Stimulated activated naive CD8-positive, alpha-beta T cell treated with anti-CD3 and anti-CD28 coated beads, Interleukin-15, Interleukin-2, amounts not matched to agents 100 ng/mL and 50 ng/mL, for 24 hours (primary cell): ENCODE measurements at regions not wholly inside any gene's neighbourhood (a gene's known extent, or its start where the extent isn't known, plus 50 kb on each side); places are given as distances from the start of the nearest gene placed in this dataset.

ENCODE experiments used
- H3K27ac Mint-ChIP-seq: one replicate; pipeline ENCODE4 v1.8.0; 2021; ENCODE audit warnings: mild to moderate bottlenecking, mixed read lengths
- H3K27me3 Mint-ChIP-seq: one replicate; pipeline ENCODE4 v1.8.0; 2021; ENCODE audit warnings: mixed read lengths
- H3K36me3 Mint-ChIP-seq: one replicate; pipeline ENCODE4 v1.8.0; 2021; ENCODE audit warnings: low read depth, mixed read lengths
- H3K4me1 Mint-ChIP-seq: one replicate; pipeline ENCODE4 v1.8.0; 2021; ENCODE audit warnings: low read depth, mixed read lengths
- H3K4me3 Mint-ChIP-seq: one replicate; pipeline ENCODE4 v1.8.0; 2021; ENCODE audit warnings: mild to moderate bottlenecking, mixed read lengths
- H3K9me3 Mint-ChIP-seq: one replicate; pipeline ENCODE4 v1.8.0; 2021; ENCODE audit warnings: mixed read lengths

DNA sequence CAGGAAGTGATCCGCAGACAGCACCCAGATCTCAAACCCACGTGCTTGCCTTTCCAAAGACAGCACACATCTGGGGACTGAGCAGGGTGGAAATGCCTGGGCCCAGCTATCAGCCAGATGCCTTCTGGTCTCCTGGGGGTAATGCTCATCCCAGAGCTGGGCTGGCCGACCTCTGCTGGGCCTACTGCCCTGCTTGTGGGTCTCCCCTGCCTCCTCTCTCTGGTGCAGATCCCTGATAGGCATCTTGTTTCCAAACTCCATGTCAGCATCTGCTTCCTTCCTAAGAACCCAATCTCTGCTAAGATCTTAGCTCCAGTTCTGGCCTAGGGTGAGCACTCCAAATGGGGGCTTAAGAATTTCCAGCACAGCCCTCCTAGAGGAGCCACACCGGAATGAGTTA lies 1043.0 kb downstream of the VRK1 start:
- Mint-ChIP-seq H3K9me3 (no peaks in the 10 kb centered on the region), H3K36me3 (no peaks in the 10 kb centered on the region), H3K4me3 (no peak overlapping the region), H3K27me3 (no peaks in the 10 kb centered on the region), H3K4me1 (peaks cover 5% of the 10 kb centered on the region), H3K27ac (no peak overlapping the region)

DNA sequence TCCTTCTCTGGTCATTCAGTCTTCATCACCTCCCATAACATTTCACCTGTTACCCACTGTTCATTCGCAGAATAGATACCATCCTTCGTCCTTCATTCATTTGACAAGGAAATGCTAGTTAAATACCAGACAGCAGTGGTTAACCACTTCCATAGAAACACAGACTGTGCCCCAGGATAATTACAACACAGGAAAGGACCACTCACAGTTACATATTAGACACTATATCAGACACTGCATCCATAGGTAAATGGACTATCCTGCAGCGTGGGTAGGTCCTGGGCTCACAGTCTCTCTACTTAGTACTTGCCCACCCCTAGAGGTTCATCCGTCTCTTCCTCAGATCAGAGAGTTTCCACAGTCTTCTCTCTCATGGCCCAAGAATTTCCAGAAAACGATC lies 1044.6 kb downstream of the VRK1 start:
- H3K4me1 Mint-ChIP-seq, result peaks cover 5% of the 10 kb centered on the region

GRCh38 chr14:97843066-97843465 lies 1045.9 kb downstream of the VRK1 start:
- Mint-ChIP-seq H3K4me1 (peaks cover 5% of the 10 kb centered on the region), H3K27ac (no peak overlapping the region), H3K27me3 (no peaks in the 10 kb centered on the region), H3K9me3 (no peaks in the 10 kb centered on the region), H3K4me3 (no peak overlapping the region), H3K36me3 (no peaks in the 10 kb centered on the region)

More for the DNA sequence above, 1044.6 kb downstream of the VRK1 start:
- no peaks in the 10 kb centered on the region for H3K36me3 Mint-ChIP-seq
- H3K27ac Mint-ChIP-seq, result no peak overlapping the region
- H3K9me3 Mint-ChIP-seq, result no peaks in the 10 kb centered on the region
- H3K27me3 Mint-ChIP-seq, result no peaks in the 10 kb centered on the region
- no peak overlapping the region for H3K4me3 Mint-ChIP-seq

GRCh38 chr14:97844042-97844441 lies 1046.9 kb downstream of the VRK1 start:
- Mint-ChIP-seq H3K4me3 (no peak overlapping the region), H3K36me3 (no peaks in the 10 kb centered on the region), H3K27me3 (no peaks in the 10 kb centered on the region), H3K27ac (no peak overlapping the region), H3K4me1 (peaks cover 5% of the 10 kb centered on the region), H3K9me3 (no peaks in the 10 kb centered on the region)

DNA sequence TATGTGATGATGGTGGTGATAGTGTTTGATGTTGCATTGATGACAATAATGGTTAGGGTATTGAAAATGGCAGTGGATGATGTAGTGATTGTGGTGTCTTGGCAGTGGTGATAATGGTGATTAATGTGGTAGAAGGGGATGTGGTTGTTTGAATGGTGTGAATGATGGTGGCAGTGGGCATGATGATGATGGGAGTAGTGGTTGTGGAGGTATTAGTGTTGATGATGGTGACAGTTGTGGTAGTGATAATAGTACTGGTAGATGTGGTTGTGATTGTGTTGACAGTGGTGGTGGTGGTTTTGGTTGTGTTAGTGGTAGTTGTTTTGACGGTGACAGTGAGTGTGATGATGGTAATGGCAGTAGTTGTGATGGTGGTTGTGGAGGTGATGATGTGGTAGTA lies 1049.0 kb downstream of the VRK1 start:
- no peaks in the 10 kb centered on the region for H3K9me3 Mint-ChIP-seq
- H3K27ac Mint-ChIP-seq, result no peak overlapping the region
- H3K36me3 Mint-ChIP-seq, result no peaks in the 10 kb centered on the region
- H3K4me3 Mint-ChIP-seq, result no peak overlapping the region
- no peaks in the 10 kb centered on the region for H3K27me3 Mint-ChIP-seq
- H3K4me1 Mint-ChIP-seq, result peaks cover 5% of the 10 kb centered on the region

GRCh38 chr14:97848317-97848980 lies 1051.3 kb downstream of the VRK1 start:
- Mint-ChIP-seq H3K4me1 (no peaks in the 10 kb centered on the region), H3K27me3 (no peaks in the 10 kb centered on the region), H3K36me3 (no peaks in the 10 kb centered on the region), H3K27ac (no peak overlapping the region), H3K9me3 (no peaks in the 10 kb centered on the region), H3K4me3 (no peak overlapping the region)

GRCh38 chr14:97850466-97850865 lies 1053.3 kb downstream of the VRK1 start:
- no peaks in the 10 kb centered on the region for H3K36me3 Mint-ChIP-seq
- H3K4me1 Mint-ChIP-seq, result no peaks in the 10 kb centered on the region
- no peak overlapping the region for H3K27ac Mint-ChIP-seq
- no peaks in the 10 kb centered on the region for H3K9me3 Mint-ChIP-seq
- no peaks in the 10 kb centered on the region for H3K27me3 Mint-ChIP-seq
- no peak overlapping the region for H3K4me3 Mint-ChIP-seq

GRCh38 chr14:97850886-97851285 lies 1053.7 kb downstream of the VRK1 start:
- Mint-ChIP-seq H3K4me3 (no peak overlapping the region), H3K27me3 (no peaks in the 10 kb centered on the region), H3K9me3 (no peaks in the 10 kb centered on the region), H3K4me1 (no peaks in the 10 kb centered on the region), H3K36me3 (no peaks in the 10 kb centered on the region), H3K27ac (no peak overlapping the region)

DNA sequence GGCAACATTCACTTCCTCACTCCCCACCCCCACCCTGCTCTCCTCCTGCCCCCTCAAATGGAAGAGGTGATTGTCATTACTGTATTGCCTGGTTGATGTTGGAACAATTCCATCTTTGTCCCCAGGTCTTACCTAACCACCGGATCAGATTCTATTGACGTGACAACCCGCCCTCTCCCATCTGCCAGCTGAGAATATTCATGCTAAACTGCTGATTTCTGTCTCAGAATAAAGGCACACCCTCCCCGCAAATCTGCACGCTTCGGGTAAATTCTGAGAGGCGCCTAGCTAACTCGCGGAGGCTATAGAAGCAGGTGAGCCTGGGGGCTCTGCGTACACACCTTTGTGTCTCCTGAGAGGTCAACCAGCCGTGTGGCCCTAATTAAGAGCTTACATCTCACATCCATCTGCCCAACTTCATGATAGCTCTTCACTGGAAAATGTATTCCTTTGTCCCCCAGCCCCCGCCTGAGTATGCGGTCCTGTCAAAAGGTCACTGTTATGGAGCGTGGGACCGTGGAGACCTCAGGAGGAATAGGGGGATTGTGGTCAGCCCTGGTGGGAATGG lies 1054.3 kb downstream of the VRK1 start:
- no peaks in the 10 kb centered on the region for H3K9me3 Mint-ChIP-seq

GRCh38 chr14:97854918-97855317 lies 1057.7 kb downstream of the VRK1 start:
- Mint-ChIP-seq H3K36me3 (no peaks in the 10 kb centered on the region), H3K4me3 (no peak overlapping the region), H3K27me3 (no peaks in the 10 kb centered on the region), H3K4me1 (no peaks in the 10 kb centered on the region), H3K27ac (no peak overlapping the region), H3K9me3 (no peaks in the 10 kb centered on the region)

More for the DNA sequence above, 1054.3 kb downstream of the VRK1 start:
- Mint-ChIP-seq H3K27me3 (no peaks in the 10 kb centered on the region), H3K4me3 (no peak overlapping the region), H3K36me3 (no peaks in the 10 kb centered on the region), H3K4me1 (no peaks in the 10 kb centered on the region), H3K27ac (no peak overlapping the region)

DNA sequence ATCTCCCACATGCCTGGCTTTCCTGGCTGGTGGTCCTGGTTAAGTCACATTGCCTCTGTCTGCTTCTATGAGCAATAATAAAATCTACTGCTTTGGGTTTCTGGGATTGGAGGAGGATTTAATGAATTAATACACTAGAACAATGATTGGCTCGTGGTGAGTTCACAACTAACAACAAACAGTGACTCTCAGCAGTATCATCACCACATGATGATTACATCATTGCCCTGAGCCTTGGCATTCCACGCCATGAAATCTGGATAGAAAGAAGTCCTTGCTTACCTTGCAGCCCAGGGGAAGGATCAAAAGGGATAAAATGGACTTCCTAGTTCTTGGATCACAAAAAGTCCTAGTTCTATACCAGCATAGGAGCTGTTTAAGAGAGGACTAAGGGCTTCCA lies 1069.0 kb downstream of the VRK1 start:
- Mint-ChIP-seq H3K4me1 (peaks cover 17% of the 10 kb centered on the region), H3K9me3 (peaks cover 8% of the 10 kb centered on the region), H3K27ac (no peak overlapping the region), H3K27me3 (no peaks in the 10 kb centered on the region), H3K4me3 (no peak overlapping the region), H3K36me3 (peaks cover 3% of the 10 kb centered on the region)

GRCh38 chr14:97866664-97867063 lies 1069.5 kb downstream of the VRK1 start:
- H3K4me3 Mint-ChIP-seq, result no peak overlapping the region
- no peak overlapping the region for H3K27ac Mint-ChIP-seq

GRCh38 chr14:97873291-97873690 lies 1076.1 kb downstream of the VRK1 start:
- Mint-ChIP-seq H3K27me3 (no peaks in the 10 kb centered on the region), H3K27ac (no peak overlapping the region), H3K4me1 (peaks cover 23% of the 10 kb centered on the region), H3K4me3 (no peak overlapping the region), H3K9me3 (no peaks in the 10 kb centered on the region), H3K36me3 (no peaks in the 10 kb centered on the region)

More at GRCh38 chr14:97866664-97867063, 1069.5 kb downstream of the VRK1 start:
- Mint-ChIP-seq H3K27me3 (no peaks in the 10 kb centered on the region), H3K4me1 (peaks cover 17% of the 10 kb centered on the region), H3K36me3 (peaks cover 3% of the 10 kb centered on the region), H3K9me3 (peaks cover 5% of the 10 kb centered on the region)

DNA sequence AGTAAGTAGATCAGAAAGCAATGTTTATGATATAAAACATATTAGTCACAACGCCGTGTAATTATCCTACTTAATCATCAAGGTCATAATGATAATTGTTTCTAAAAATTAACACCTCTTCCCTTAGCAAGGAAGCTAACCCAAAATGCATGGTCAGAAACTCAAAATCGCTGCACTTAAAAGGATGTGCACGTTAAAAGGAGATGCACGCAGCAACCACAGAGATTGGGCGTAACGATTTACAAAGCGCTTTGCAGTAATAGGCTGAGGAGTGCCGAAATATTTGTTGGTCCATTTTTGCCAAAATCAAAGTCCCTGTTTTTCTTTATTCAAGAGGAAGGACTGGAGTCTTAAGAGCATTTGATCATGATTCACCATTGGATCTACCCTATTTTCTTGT lies 1077.2 kb downstream of the VRK1 start:
- Mint-ChIP-seq H3K4me3 (peak overlapping the region; percentile 14), H3K9me3 (no peaks in the 10 kb centered on the region), H3K4me1 (peaks cover 34% of the 10 kb centered on the region), H3K36me3 (no peaks in the 10 kb centered on the region), H3K27ac (no peak overlapping the region), H3K27me3 (no peaks in the 10 kb centered on the region)

GRCh38 chr14:97878206-97878605 lies 1081.0 kb downstream of the VRK1 start:
- H3K4me3 Mint-ChIP-seq, result no peak overlapping the region
- H3K36me3 Mint-ChIP-seq, result no peaks in the 10 kb centered on the region
- H3K4me1 Mint-ChIP-seq, result peaks cover 46% of the 10 kb centered on the region
- no peak overlapping the region for H3K27ac Mint-ChIP-seq
- no peaks in the 10 kb centered on the region for H3K9me3 Mint-ChIP-seq
- H3K27me3 Mint-ChIP-seq, result no peaks in the 10 kb centered on the region

DNA sequence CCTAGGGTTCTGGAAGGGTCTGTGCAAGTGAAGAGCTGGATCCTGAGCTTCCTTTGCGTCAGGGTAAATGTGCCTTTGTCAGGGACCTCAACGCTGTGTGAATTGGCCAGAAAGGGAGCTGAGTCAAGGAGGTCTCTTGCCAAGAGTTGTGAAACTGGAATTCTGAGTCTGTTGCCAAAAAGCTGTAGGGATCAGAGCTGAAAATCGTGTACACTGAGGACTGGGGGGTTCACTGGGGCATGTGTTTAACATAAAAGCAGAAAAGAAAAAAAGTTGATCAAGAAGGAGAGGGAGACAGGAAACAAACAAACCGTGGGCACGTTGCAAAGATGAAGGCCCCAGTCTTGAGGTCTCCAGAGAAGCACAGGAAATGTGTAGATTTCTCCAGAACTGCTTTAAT lies 1081.5 kb downstream of the VRK1 start:
- peak overlapping the region; percentile 31 for H3K27ac Mint-ChIP-seq
- no peak overlapping the region for H3K4me3 Mint-ChIP-seq

More for the DNA sequence above, 1081.5 kb downstream of the VRK1 start:
- Mint-ChIP-seq H3K36me3 (no peaks in the 10 kb centered on the region), H3K9me3 (no peaks in the 10 kb centered on the region), H3K27me3 (no peaks in the 10 kb centered on the region), H3K4me1 (peaks cover 43% of the 10 kb centered on the region)
